ENCODE measurements at regions not wholly inside any gene's neighbourhood (a gene's known extent, or its start where the extent isn't known, plus 50 kb on each side); places are given as distances from the start of the nearest gene placed in this dataset.

DNA sequence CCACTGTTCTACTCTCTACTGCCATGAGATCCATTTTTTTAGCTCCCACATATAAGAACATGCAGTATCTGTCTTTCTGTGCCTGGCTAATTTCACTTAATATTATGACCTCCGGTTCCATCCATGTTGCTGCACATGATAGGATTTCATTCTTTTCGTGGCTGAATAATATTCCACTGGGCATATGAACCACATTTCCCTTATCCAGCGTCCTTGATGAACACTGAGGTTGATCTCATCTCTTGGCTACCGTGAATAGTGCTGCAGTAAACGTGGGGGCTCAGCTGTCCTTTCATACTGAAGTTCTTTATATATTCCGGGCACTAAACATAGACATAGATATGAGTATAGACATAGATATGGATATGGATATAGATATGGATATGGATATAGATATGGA is 109.3 kb upstream of the TNRC6C start:
- DNase-seq, result no peak

DNA sequence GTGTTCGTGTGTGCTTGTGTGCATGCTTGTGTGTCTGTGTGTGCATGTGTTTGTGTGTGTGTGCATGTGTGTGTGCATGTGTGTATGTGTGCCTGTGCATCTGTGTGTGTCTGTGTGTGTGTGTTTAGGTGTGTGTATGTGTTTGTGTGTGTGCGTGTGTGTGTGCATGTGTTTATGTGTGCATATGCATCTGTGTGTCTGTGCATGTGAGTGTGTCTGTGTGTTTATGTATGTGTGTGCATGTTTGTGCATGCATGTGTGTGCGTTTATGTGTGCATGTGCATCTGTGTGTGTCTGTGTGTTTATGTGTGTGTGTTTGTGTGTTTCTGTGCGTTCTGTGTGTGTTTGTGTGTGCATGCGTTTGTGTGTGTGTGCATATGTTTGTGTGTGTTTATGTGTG is 106.6 kb upstream of the TNRC6C start:
- no peak for DNase-seq

DNA sequence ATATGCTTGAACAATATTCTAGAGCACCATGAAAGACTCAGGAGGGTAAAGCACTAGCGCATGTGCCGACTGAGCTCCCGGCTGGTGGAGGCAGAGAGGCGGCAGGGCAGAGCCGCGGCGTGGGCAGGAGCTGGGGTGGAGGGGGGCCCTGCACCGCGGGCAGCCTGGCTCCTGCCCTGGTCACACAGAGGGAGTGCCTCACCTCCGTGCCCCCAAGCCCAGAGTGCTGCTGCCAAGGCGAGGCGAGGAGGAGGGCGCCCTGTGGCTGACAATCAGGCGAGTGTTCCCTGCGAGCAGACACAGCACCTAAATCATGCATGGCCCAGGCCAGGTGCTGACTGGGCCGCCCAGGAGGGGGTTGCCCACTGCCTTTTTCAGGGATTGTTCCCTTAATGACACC is 105.8 kb upstream of the TNRC6C start:
- no peak for DNase-seq

DNA sequence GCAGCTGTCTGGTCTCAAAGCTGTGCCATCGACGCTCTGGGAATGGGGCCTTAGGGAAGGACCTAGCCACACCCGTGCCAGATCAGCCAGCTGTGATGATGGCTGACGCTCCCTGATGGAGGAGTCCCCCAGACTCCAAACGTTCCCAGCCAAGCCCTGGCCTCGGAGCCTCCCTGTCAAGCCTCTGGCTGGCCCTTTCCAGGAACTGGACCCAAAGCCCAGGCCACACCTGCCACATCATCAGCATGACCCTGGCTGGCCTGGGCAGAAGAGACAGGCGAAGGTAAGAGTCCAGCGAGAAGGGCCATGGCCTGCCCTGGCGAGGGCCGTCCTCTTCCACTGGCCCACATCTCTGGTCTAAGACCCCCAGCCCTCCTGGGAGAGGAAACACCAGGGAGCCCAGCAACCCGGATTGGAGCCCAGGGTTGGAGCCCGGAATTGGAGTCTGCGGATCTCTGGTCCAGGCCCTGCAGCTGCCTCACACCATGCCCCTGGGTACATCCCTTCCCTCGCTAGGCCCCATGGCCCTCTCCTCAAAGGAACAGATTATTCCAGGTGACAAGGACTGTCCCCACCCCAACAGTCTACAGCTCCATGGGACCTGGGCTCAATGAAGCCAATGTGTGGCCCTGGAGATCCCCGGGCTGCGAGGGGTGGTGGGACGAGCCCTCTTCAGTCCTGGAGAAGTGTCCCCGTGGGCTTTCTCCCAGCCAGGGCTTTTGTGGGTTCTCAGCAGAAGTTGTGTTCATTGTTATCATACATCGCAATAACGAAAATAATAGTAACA is 105.1 kb upstream of the TNRC6C start:
- no peak for DNase-seq

DNA sequence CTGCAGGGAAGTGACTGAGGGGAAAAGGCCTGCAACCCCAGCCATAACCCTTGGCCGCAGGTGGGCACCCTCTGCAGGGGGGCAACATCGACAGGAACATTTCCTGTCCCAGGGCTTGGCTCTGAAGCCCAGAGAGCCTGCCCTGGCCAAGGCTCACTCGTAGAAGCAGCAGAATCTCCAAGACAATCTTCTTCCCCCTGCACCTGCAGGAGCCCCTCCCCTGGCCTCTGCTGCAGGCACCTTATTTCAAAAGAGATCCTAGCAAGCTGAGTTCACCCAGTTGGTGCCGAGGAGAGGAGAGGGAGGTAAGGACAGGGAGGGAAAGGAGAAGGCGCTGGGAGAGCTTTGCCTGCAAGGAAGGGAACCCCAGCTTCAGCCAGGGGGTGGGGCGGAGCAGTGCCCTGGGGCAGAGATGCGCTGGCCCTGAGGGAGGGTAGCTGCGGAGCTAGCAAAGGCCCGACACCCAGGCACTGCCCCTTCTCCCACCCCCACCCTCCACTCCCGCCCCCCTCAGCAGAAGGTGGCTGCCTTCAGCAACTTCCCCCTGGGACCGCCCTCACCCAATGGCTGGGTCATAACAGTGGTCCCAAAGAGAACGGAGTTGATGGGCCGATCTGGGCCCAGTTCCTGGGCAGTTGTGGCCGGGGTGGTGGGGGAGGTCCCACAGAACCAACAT is 104.3 kb upstream of the TNRC6C start:
- no peak for DNase-seq

DNA sequence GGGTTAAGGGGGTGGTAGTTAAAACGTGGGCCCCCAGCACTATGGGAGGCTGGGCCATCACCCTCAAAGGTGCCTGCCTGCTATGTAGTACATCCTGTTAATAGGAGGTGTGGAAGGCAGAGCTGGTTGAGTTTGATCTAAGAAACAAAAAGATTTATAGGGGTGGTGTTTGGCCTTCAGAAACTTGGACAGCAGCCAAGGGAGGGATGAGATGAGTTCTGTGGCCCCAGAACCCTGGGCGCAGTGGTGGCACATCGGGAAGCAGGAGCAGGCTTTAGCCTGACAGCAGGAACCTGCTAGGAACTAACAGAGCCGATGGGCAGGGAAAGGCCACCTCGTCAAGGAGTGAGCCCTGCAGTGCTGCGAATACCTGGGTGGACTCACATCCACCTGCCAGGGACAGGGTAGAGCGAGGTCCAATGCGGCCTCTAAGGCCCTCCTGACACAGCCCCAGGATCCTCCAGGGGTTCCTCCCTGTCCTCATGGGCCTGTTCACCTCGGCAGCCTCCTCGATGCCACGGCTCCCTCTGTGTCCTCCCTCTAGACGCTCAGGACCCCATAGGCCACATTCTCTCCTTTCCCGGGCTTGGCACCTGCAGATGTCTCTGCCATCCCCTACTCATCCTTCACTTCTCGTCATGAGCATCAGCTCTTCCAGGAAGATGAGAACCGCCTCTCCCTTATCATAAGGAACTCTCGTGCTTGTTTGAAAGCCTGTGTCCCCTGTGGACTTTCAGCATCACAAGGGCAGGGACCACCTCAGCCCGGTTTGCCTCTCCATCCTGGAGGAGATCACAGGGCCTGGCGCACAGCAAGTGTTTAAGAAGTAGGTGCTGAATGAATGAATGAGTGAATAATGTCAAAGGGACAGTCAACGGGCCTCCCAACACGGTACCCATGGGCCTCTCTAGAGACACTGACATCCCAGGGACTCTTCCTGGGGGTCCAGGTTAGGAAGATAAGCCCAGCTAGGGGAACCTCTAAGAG is 103.5 kb upstream of the TNRC6C start:
- DNase-seq, result no peak

DNA sequence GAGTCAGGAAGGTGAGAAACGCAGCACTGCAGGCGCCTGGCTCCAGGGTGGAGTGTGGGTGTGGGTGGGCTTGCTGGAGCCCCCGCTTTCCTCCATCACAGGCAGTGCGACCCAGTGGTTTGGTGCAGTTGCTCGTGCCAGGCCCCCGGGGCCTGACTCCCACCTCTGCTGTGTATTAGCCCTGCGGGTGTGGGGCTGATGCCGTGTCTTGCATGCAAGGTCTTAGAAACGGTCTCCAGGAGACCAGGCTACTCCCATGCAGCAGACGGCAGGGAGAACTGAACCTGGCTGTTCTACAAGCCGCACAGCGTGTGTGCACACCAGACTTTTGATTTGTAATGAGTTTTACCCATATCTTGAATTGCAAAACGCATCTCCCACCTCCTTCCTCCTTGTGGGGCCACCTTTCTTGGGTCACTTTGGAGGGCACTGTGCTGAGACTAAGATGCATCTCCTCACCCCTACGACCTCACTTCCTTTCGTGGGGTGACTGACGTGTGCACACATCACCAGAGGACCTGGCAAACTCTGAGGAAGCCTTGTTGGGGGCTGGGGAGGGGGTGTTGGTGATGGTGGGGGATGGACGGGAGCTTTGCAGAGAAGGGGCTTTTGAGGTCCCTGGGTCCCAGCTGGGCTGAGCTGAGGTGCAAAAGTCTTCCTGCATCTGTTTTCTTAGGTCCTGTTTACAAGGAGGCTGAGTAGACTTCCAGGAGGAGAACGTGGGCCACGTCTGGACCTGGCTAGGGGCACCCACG is 101.8 kb upstream of the TNRC6C start:
- no peak for DNase-seq

DNA sequence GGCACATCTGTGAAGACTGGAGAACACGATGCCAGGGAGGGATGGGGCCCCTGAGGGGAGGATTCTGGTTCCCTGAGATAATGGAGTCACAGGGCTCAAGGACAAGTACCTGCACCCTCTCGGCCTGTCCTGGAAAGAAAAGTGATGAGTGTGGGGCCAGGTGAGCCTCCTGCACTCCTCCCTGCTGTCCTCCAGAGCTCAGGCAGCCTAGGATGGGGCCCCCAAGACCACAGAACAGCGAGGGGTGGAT is 101.3 kb upstream of the TNRC6C start:
- no peak for DNase-seq

DNA sequence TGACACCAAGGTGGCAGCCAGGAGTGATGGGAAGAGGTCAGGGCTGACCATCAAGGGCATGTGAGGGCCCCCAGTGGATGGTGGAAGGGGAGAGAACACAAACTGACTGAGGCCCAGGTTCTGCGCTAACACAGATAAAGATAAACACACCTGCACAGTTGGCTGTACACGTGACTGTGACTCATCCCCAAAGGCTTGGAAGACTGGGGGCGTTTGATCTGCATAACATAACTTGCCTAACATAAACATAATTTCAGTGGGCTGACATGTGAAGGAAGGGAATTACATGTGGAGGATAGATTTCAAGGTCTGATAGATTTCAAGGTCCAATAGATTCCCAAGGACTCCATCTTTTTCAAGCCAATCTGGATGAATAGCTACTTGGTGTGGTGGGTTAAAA is 100.9 kb upstream of the TNRC6C start:
- DNase-seq, result peak; percentile 48

DNA sequence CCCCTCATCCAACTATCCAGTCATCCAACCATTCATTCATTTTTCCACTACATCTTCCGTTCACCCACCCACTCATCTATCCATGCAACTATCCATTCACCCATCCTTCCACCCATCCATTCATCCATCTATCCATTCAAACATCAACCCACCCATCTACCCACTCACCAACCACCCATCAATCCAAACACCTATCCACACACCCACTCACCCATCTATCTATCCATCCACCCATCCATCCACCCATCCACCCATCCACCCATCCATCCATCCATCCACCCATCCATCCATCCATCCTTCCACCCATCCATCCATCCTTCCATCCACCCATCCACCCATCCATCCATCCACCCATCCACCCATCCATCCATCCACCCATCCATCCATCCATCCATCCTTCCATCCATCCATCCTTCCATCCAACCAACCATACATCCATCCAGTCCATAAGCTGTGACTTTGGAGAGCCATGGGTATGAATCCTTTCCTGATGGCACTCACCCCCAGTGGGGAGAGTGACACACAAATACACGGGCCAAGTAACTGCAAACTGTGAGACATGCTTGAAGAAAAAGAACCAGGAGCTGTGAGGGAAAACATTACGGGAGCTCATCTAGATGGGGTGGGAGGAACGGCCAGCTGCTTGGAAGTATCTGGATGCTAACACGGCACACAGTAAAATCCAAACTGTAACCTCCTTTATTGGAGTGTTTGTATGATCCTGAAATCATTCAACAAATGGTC is 100.0 kb upstream of the TNRC6C start:
- no peak for DNase-seq

DNA sequence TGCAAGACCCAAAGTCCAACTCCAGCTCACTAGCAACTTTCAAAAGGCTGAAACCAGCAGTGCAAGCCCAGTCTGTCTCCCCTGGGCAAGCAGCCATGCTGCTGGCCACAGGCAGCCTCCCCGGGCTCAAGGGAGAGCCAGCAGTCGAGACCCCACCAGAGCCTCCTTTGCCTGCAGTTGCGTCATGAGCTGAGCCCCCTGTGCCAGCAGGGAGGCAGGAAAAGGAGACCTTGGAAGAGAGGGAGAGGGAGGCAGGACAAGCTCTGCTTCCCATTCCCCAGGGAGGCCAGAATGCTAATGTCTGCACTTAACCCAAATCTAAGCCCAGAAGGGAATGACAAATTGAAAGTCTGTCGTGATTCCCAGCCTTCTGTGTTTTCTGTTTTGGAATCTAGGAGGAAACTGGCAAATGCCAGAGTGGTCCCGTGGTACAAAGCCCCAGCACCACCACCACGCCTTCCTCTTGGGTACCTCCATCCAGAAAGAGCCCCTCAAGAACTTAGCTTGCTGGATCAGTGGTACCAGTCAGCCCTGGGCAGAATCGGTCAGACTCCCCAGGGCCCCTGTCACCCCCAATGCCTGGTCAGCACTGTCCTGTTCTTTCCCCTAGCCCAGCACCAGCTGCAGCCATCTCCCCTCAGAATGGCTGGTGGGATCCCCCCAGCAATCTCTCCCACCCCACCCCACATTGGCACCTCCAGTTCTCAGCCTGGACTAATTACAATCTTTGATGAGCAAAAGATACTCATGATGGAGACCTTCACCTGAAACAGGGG is 99.3 kb upstream of the TNRC6C start:
- no peak for DNase-seq

DNA sequence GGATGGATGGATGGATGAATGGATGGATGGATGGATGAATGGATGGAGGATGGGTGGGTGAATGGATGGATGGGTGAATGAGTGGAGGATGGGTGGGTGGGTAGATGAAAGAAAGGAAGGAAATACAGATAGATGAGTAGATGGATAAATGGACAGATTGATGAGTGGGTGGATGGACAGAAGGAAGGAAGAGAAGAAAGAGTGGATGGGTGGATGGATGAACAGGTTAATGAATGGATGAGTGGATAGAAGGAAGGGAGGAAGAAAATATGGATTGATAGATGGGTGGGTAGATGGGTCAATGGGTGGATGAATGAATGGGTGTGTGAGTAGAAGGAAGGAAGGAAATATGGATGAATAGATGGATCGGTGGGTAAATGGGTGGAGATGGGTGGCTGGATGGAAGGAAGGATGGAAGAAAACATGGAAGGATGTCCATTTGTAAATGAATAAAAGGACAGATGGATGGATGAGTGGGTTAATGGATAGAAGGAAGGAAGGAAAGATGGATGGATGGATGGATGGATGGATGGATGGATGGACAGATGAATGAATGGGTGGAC is 97.3 kb upstream of the TNRC6C start:
- DNase-seq, result no peak

DNA sequence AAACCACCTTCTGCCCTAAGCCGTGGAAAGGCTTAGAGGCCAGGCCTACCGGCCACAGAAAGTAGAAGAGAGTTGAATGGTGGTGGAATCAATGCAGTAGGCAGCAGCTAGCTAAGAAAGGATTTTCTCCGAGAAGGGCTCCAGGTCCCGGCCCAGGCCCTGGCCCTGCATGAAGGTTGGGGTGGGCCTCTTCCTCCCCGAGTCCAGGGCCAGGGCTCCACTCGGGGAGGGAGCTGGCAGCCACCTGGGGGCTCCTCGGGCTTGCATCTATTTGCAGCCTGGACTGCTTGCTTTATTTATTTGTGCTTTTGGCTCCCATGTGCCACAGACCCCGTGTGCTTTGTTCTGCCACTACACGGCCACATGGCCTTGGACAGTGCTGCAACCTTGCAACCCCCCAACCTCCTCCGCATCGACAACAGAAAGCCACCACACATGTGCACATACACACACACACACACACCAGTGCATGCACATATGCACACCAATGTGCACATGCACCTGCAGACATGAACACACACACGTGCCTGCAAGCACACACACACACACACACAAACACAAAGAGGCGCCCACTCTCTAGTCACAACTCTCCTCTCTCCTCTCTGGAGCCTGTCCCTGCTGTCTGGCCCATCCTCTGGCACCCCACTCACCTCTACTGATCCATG is 96.4 kb upstream of the TNRC6C start:
- DNase-seq, result no peak

DNA sequence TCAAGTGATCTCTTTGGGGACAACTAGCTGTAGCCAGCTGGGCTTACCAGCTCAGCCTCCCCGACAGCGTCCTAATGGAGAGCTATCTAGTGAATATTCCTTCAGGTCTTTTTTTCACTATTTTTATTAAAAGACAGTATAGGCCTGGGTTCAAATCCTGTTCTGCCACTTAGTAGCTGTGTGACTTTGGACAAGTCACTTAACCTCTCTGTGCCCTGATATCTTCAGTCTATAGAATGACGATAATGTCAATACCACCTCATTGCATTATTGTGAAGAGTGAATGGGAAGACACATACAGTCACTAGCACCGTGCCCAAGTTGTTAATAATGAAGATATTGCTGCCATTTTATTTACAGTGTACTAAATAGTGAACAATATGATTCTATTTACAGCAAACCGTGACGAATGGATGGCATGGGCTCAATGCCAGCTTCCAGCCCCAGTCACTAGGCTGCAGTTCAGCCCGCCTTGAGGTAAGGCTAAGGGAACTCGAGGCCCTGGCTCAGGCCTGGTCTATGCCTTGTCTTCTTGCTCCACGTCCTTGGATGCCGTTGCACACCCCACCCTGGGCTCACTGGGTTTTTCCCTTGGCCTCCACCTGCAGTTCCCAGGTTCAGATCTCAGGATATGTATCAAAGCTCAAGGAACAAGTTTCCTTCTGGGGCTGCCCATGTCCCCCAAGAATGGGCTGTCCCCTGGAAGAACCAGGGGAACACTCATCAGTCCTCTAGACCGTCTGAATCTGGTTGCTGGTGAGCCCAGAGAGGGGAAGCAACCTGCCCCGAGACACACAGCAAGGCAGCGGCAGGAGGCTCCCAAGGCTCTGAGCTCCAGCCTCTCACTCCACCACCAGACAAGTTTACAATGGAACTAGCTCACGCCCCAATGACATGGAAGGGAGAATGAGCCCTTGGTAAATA is 95.4 kb upstream of the TNRC6C start:
- no peak for DNase-seq

DNA sequence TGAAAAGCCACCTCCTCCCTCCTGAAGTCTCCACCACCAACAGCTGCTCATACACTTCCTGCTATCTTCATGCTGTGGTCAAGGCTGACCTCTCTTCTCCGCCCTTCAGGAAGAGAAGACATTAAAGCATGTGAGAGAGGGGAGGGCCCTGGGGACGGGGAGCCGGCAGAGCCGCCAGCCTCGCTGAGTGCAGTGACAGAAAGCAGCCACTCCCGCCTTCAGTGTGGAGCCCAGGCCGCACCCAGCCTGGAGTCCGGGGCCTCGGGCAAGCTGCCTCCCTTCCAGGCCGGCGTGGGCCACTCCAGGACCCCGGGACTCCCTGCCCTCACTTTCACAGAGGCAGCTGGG is 94.7 kb upstream of the TNRC6C start:
- no peak for DNase-seq

DNA sequence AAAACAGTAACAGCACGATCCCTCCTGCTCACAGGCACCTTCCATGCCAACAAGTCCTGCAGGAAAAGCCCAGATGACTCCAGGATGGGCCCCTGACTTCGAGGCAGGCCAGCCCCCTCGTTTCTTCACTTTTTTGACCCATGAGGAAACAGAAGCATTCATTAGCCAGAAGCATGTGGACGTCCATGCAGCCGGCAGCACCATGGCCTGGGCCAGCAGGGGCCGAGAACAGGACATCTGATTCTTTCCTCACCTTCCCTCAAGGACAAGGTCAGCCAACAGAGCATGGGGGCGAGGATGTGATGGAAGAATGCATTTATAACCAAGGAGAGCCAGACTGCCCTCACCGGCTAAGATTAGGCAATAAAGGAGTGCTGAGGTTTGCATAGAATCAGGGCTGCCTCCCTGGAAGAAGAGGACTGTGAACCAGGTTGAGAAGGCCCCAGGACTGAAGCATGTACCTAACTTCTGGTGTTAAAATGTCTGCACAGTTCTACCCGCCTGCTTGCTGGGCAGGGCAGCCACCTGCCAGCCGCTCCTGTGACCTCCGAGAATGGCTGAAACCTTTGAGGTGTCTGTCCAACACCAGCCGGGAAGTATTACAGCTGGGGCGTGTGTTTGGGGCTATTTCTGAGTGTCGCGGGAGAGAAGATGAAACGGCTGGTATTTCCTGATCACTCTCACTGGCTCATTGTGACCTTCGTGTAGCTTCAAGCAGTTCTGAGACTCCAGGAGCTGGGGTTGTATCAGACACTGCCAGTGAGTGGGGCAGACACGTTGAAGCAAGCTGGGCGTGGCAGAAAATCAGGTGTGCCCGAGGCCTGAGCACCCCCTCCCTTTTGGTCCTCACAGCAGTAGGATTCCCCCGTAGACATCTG is 94.0 kb upstream of the TNRC6C start:
- no peak for DNase-seq

DNA sequence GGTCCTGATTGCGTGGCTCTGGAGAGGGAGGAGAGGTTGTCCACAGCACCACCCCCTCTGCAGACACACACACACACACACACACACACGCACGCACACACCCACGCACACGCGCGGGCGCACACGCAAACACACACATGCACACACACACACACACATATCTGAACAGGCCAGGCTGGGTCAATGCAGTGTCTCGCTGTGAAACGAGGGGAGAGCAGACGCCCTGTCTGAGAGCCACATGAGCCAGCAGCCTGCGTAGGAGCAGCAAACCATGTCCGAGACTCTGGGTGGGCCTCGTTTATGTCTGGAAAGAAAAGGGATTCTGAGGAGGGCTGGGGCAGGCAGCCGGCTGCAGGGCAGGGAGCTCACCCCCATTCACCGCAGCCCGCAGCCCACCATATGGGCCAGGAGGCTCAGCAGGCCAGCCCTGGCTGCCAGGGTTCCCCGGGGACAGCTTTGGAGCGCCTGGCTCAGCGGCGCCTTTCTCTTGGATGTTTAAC is 93.3 kb upstream of the TNRC6C start:
- no peak for DNase-seq

DNA sequence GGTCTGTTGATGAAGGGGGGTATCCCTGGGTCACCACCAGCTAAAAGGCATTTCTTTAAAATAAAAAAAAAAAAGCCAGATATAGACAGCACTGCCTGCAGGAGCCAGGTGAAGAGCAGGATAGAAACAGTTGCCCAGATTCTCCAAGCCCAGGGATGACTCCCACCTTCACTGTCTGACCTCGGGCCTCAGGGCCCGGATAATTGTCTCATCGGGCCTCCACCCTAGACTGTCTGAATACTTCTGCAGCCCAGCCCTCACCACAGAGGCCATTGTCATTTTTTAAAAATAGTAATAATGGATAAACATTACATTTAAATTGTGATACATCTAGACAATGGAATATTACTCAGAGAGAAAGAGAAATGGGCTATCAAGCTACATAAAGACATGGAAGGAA is 92.8 kb upstream of the TNRC6C start:
- no peak for DNase-seq

Measured in stimulated activated CD4-positive, alpha-beta T cell treated with anti-CD3 and anti-CD28 coated beads, Interleukin-4, amount 100 ng/mL, for 24 hours (primary cell).